ENCODE measurements at regions not wholly inside any gene's neighbourhood (a gene's known extent, or its start where the extent isn't known, plus 50 kb on each side); places are given as distances from the start of the nearest gene placed in this dataset.

- Histone ChIP-seq H4K20me1 (ENCODE audit: insufficient read depth) (no peaks in the 10 kb centered on the region), H3K27ac (ENCODE audit: low read depth in 2 of 2, low read length in 1 of 2) (no peak overlapping the region), H3K9me2 (no peaks in the 10 kb centered on the region), H3K36me3 (replicated peaks in 1 of 2; ENCODE audit: control insufficient read depth in 1 of 2, insufficient read depth in 2 of 2, low read length in 1 of 2) (no peaks in the 10 kb centered on the region), H3K4me3 (ENCODE audit: low read depth in 2 of 2, low read length in 1 of 2) (no peak overlapping the region), H3K27me3 (ENCODE audit: insufficient read depth) (no peaks in the 10 kb centered on the region), H3F3A (replicated peaks; ENCODE audit: insufficient read depth) (no peaks in the 10 kb centered on the region), H2AFZ (ENCODE audit: low read depth) (no peak overlapping the region), H3K79me2 (ENCODE audit: insufficient read depth) (no peaks in the 10 kb centered on the region; the same call in 1 of the 2 replicates), H3K4me2 (no peak overlapping the region), H3K4me1 (ENCODE audit: control insufficient read depth in 1 of 2, insufficient read depth in 2 of 2, low read depth in 1 of 2, low read length in 1 of 2) (no peaks in the 10 kb centered on the region), H3K9me3 (no peaks in the 10 kb centered on the region), H3K9ac (no peak overlapping the region)
- ChIA-PET POLR2A (no interaction called here), CTCF (interaction anchor here (1.2 kb wide), 1 partner anchor 16 kb away, joined by 3 read pairs; no protein-coding TSS in a partner anchor)
- DNase-seq = no peak
- TF ChIP-seq MAX (IDR thresholded peaks at IDR 0.05; ENCODE audit: low read depth) (no peak), SIN3A (IDR thresholded peaks at IDR 0.05; ENCODE audit: borderline replicate concordance, low read depth, low read length) (no peak), RFX5 (IDR thresholded peaks at IDR 0.05; ENCODE audit: low read length) (no peak), POLR2AphosphoS5 (IDR thresholded peaks at IDR 0.05; ENCODE audit: low read depth, low read length) (no peak), RAD21 (IDR thresholded peaks at IDR 0.05; ENCODE audit: low read length) (no peak), FOSL2 (IDR thresholded peaks at IDR 0.05; ENCODE audit: borderline replicate concordance, low read depth) (no peak), USF2 (IDR thresholded peaks at IDR 0.05; ENCODE audit: borderline replicate concordance, low read depth, low read length) (no peak), EZH2phosphoT487 (IDR thresholded peaks at IDR 0.05; ENCODE audit: borderline replicate concordance, low read depth) (no peak), FOXJ3 (CRISPR knock-in tag; IDR thresholded peaks at IDR 0.05) (no peak), MXI1 (IDR thresholded peaks at IDR 0.05; ENCODE audit: low read depth, low read length) (no peak), CTCF (IDR thresholded peaks at IDR 0.05) (no peak), ZBTB33 (IDR thresholded peaks at IDR 0.05; ENCODE audit: borderline replicate concordance, low read depth) (no peak), EP300 (IDR thresholded peaks at IDR 0.05; ENCODE audit: borderline replicate concordance in 1 of 2, low read depth in 1 of 2, low read length in 1 of 2) (no peak), RXRA (IDR thresholded peaks at IDR 0.05; ENCODE audit: borderline replicate concordance, low read depth) (no peak), RCOR1 (IDR thresholded peaks at IDR 0.05; ENCODE audit: low read length) (no peak), CHD2 (IDR thresholded peaks at IDR 0.05; ENCODE audit: low read length, partially characterized antibody) (no peak), SMC3 (IDR thresholded peaks at IDR 0.05; ENCODE audit: low read depth, low read length) (no peak), GATA2 (CRISPR knock-in tag; IDR thresholded peaks at IDR 0.05) (no peak), FOXM1 (IDR thresholded peaks at IDR 0.05; ENCODE audit: low read depth) (no peak)
- 63% methylated on average over 6 of the region's 6 CpGs for WGBS (ENCODE audit: low lambda C conversion rate)
Observed at GRCh38 chr18:60117321-60117720, 217.5 kb downstream of the PMAIP1 start.
